Suprapubic skin (tissue), 4 donors: ENCODE measurements at regions not wholly inside any gene's neighbourhood (a gene's known extent, or its start where the extent isn't known, plus 50 kb on each side); places are given as distances from the start of the nearest gene placed in this dataset.
A peak's percentile ranks its signal among the peaks of the same experiment; 100 is the strongest.

Source experiments
- DNase-seq, 2 donors: peaks; one replicate each; pipeline ENCODE4 v3.0.0-alpha.2; 2019; ENCODE audit warnings: low spot score in 2 of 2
- H3K27ac ChIP-seq: fragments of 200-600 bp; sonication (generic); one replicate; pipeline ENCODE4 v1.5.1; 2019
- H3K27me3 ChIP-seq: fragments of 200-600 bp; sonication (generic); one replicate; pipeline ENCODE4 v1.5.1; 2019
- H3K36me3 ChIP-seq: fragments of 200-600 bp; sonication (generic); one replicate; pipeline ENCODE4 v1.5.1; 2019
- H3K4me1 ChIP-seq: fragments of 200-600 bp; sonication (generic); one replicate; pipeline ENCODE4 v1.5.1; 2019
- H3K4me3 ChIP-seq: fragments of 200-600 bp; sonication (generic); one replicate; pipeline ENCODE4 v1.5.1; 2019; ENCODE audit warnings: mild to moderate bottlenecking
- H3K9me3 ChIP-seq: fragments of 200-600 bp; sonication (generic); one replicate; pipeline ENCODE4 v1.5.1; 2019
- CTCF ChIP-seq, 2 donors: fragments of 200-600 bp in 1 of 2; fragments of 450-650 bp in 1 of 2; sonication (generic) in 1 of 2; IDR thresholded peaks; one replicate each; pipeline ENCODE4 v1.5.1; 2016 to 2019; ENCODE audit warnings: antibody characterized with exemption in 2 of 2, mild to moderate bottlenecking in 1 of 2, moderate library complexity in 1 of 2
- EP300 ChIP-seq: sonication (generic); formaldehyde crosslinking; IDR thresholded peaks from one replicate; pipeline ENCODE4 v1.6.1; 2017; ENCODE audit warnings: antibody characterized with exemption
- POLR2A ChIP-seq, 2 donors: fragments of 450-650 bp; IDR thresholded peaks; one replicate each; pipeline ENCODE4 v1.6.1; 2017; ENCODE audit warnings: antibody characterized with exemption in 2 of 2, mild to moderate bottlenecking in 2 of 2, moderate library complexity in 2 of 2
- POLR2AphosphoS5 ChIP-seq, 3 donors: sonication (generic); formaldehyde crosslinking; IDR thresholded peaks; one replicate each; pipeline ENCODE4 v1.6.1; 2017; ENCODE audit warnings: antibody characterized with exemption in 3 of 3
- WGBS: methylation state at CpG from one replicate; pipeline ENCODE4 v1.1.5; 2018; 5-methylcytosine and 5-hydroxymethylcytosine counted together

GRCh38 chr13:38415233-38415632 is 65.6 kb downstream of the UFM1 start:
- TF ChIP-seq CTCF (IDR thresholded peaks at IDR 0.05) (no peak), EP300 (no peak), POLR2AphosphoS5 (IDR thresholded peaks at IDR 0.05) (no peak), POLR2A (IDR thresholded peaks at IDR 0.05) (no peak)
- H3K4me1 ChIP-seq: no peaks in the 10 kb centered on the region
- H3K27me3 ChIP-seq: no peaks in the 10 kb centered on the region
- WGBS: 51% methylated on average over 5 of the region's 5 CpGs
- no peaks in the 10 kb centered on the region for H3K36me3 ChIP-seq
- H3K27ac ChIP-seq: no peak overlapping the region
- no peak overlapping the region for H3K4me3 ChIP-seq
- no peaks in the 10 kb centered on the region for H3K9me3 ChIP-seq
- DNase-seq: no peak

- no peaks in the 10 kb centered on the region for H3K36me3 ChIP-seq
- DNase-seq: no peak
- no peaks in the 10 kb centered on the region for H3K4me1 ChIP-seq
- WGBS: 90% methylated on average over 1 of the region's 1 CpG
- no peak overlapping the region for H3K27ac ChIP-seq
- no peak overlapping the region for H3K4me3 ChIP-seq
- no peaks in the 10 kb centered on the region for H3K27me3 ChIP-seq
- no peaks in the 10 kb centered on the region for H3K9me3 ChIP-seq
- TF ChIP-seq EP300 (no peak), POLR2AphosphoS5 (IDR thresholded peaks at IDR 0.05) (no peak)
Observed at GRCh38 chr13:38417241-38417640, 67.6 kb downstream of the UFM1 start.

GRCh38 chr13:38417727-38418126 is 68.1 kb downstream of the UFM1 start:
- no peaks in the 10 kb centered on the region for H3K9me3 ChIP-seq
- H3K4me3 ChIP-seq: no peak overlapping the region
- H3K4me1 ChIP-seq: no peaks in the 10 kb centered on the region
- no peaks in the 10 kb centered on the region for H3K27me3 ChIP-seq
- no peak overlapping the region for H3K27ac ChIP-seq
- TF ChIP-seq CTCF (IDR thresholded peaks at IDR 0.05) (peak in 1 of 2 donors; percentile 17), EP300 (no peak)
- no peaks in the 10 kb centered on the region for H3K36me3 ChIP-seq
- no peak for DNase-seq
- 67% methylated on average over 2 of the region's 2 CpGs for WGBS

GRCh38 chr13:38418286-38418685 is 68.6 kb downstream of the UFM1 start:
- H3K4me1 ChIP-seq: no peaks in the 10 kb centered on the region
- H3K9me3 ChIP-seq: no peaks in the 10 kb centered on the region
- H3K4me3 ChIP-seq: no peak overlapping the region
- TF ChIP-seq EP300: no peak
- no peak for TF ChIP-seq POLR2AphosphoS5 (IDR thresholded peaks at IDR 0.05)
- no peak for TF ChIP-seq POLR2A (IDR thresholded peaks at IDR 0.05)
- no peak for TF ChIP-seq CTCF (IDR thresholded peaks at IDR 0.05)
- DNase-seq: no peak
- no peaks in the 10 kb centered on the region for H3K27me3 ChIP-seq
- no peaks in the 10 kb centered on the region for H3K36me3 ChIP-seq
- no peak overlapping the region for H3K27ac ChIP-seq

GRCh38 chr13:38419312-38419873 is 69.7 kb downstream of the UFM1 start:
- Histone ChIP-seq H3K27me3 (no peaks in the 10 kb centered on the region), H3K4me3 (no peak overlapping the region), H3K27ac (no peak overlapping the region), H3K36me3 (no peaks in the 10 kb centered on the region), H3K4me1 (no peaks in the 10 kb centered on the region), H3K9me3 (no peaks in the 10 kb centered on the region)
- no peak for DNase-seq
- WGBS: 43% methylated on average over 3 of the region's 3 CpGs
- TF ChIP-seq CTCF (IDR thresholded peaks at IDR 0.05): no peak
